ENCODE measurements at regions not wholly inside any gene's neighbourhood (a gene's known extent, or its start where the extent isn't known, plus 50 kb on each side); places are given as distances from the start of the nearest gene placed in this dataset.

DNA sequence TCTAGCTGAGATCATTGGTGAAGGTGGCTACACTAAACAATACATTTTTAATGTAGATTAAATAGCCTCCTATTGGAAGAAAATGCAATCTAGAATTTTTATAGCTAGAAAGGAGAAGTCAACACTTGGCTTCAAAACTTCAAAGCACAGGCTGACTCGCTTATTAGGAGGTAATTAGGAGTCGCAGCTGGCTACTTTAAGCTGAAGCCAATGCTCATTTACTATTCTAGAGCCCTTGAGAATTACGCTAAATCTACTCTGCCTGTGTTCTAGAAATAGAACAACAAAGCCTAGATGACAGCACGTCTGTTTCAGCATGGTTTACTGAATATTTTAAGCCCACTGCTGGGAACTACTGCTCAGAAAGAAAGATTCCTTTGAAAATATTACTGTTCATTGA is 101.6 kb upstream of the EEPD1 start (continued):
- TF ChIP-seq, protein P1, sequence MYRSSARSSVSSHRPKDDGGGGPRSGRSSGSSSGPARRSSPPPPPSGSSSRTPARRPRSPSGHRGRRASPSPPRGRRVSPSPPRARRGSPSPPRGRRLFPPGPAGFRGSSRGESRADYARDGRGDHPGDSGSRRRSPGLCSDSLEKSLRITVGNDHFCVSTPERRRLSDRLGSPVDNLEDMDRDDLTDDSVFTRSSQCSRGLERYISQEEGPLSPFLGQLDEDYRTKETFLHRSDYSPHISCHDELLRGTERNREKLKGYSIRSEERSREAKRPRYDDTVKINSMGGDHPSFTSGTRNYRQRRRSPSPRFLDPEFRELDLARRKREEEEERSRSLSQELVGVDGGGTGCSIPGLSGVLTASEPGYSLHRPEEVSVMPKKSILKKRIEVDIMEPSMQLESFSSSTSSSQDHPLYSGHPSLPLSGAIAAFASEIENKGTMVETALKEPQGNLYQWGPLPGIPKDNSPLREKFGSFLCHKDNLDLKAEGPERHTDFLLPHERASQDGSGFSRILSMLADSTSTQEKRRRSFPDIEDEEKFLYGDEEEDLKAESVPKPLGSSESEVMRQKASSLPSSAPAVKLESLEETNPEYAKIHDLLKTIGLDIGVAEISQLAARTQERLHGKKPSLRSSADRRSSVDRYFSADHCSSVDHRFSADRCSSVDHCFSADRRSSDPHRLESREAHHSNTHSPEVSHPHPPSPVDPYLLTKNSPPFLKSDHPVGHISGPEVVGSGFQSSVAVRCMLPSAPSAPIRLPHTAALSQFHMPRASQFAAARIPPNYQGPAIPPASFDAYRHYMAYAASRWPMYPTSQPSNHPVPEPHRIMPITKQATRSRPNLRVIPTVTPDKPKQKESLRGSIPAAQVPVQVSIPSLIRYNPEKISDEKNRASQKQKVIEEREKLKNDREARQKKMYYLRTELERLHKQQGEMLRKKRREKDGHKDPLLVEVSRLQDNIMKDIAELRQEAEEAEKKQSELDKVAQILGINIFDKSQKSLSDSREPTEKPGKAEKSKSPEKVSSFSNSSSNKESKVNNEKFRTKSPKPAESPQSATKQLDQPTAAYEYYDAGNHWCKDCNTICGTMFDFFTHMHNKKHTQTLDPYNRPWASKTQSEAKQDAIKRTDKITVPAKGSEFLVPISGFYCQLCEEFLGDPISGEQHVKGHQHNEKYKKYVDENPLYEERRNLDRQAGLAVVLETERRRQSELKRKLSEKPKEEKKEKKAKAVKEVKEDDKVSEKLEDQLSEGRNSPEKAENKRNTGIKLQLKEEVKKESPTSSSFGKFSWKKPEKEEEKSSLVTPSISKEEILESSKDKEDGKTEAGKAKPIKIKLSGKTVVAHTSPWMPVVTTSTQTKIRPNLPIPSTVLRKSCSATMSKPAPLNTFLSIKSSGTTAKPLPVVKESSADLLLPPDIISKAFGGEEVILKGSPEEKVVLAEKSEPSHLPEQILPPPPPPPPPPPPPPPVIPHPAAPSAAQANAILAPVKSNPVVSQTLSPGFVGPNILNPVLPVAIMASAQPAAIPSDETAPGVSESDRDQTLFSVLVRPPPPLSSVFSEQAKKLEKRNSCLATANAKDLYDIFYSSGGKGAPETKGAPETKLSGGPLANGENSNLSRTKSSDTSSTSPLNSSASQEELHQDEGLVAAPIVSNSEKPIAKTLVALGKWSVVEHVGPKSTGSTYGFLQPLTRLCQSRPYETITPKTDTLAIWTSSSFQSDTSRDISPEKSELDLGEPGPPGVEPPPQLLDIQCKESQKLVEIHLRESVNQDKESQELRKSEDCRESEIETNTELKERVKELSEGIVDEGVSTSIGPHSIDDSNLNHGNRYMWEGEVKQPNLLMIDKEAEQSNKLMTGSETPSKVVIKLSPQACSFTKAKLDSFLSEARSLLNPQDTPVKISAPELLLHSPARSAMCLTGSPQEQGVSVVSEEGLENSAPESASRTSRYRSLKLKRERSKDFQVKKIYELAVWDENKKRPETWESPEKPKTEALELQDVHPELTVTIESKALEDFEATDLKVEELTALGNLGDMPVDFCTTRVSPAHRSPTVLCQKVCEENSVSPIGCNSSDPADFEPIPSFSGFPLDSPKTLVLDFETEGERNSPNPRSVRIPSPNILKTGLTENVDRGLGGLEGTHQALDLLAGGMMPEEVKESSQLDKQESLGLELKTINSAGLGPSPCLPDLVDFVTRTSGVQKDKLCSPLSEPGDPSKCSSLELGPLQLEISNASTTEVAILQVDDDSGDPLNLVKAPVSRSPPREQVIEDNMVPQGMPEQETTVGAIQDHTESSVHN (IDR thresholded peaks at IDR 0.05; ENCODE audit: borderline replicate concordance in 1 of 2, low read depth in 1 of 2), result no peak
- no peak for TF ChIP-seq MXD1 (CRISPR knock-in tag; IDR thresholded peaks at IDR 0.05; ENCODE audit: borderline replicate concordance, poor library complexity, severe bottlenecking)
- TF ChIP-seq MAZ (CRISPR knock-in tag; conservative IDR thresholded peaks at IDR 0.05 in 1 of 2, IDR thresholded peaks at IDR 0.05 in 1 of 2), result no peak
- no peak for TF ChIP-seq HDAC1 (IDR thresholded peaks at IDR 0.05)
- no peak for TF ChIP-seq FOXM1 (IDR thresholded peaks at IDR 0.05; ENCODE audit: low read depth)
- no peak for TF ChIP-seq FOXM1 (CRISPR knock-in tag; IDR thresholded peaks at IDR 0.05; ENCODE audit: low read depth)
- TF ChIP-seq ZNF740 (CRISPR knock-in tag; IDR thresholded peaks at IDR 0.05), result no peak
- no peak for TF ChIP-seq ZNF740 (tag; IDR thresholded peaks at IDR 0.05)
- no peak for TF ChIP-seq CEBPB (tag; IDR thresholded peaks at IDR 0.05)
- TF ChIP-seq ZZZ3 (IDR thresholded peaks at IDR 0.05), result no peak
- TF ChIP-seq, protein P2, sequence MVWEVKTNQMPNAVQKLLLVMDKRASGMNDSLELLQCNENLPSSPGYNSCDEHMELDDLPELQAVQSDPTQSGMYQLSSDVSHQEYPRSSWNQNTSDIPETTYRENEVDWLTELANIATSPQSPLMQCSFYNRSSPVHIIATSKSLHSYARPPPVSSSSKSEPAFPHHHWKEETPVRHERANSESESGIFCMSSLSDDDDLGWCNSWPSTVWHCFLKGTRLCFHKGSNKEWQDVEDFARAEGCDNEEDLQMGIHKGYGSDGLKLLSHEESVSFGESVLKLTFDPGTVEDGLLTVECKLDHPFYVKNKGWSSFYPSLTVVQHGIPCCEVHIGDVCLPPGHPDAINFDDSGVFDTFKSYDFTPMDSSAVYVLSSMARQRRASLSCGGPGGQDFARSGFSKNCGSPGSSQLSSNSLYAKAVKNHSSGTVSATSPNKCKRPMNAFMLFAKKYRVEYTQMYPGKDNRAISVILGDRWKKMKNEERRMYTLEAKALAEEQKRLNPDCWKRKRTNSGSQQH (CRISPR knock-in tag; IDR thresholded peaks at IDR 0.05), result no peak
- TF ChIP-seq SOX6 (IDR thresholded peaks at IDR 0.05), result no peak
